Parathyroid adenoma (tissue), 2 donors: ENCODE measurements at regions not wholly inside any gene's neighbourhood (a gene's known extent, or its start where the extent isn't known, plus 50 kb on each side); places are given as distances from the start of the nearest gene placed in this dataset.

Experiments used
- H2AFZ ChIP-seq: fragments of 300-600 bp; sonication (generic); one replicate; pipeline ENCODE4 v1.7.0; 2017; ENCODE audit warnings: antibody characterized with exemption, mild to moderate bottlenecking
- H3K27ac ChIP-seq: fragments of 300-600 bp; sonication (generic); one replicate; pipeline ENCODE4 v1.7.0; 2017
- H3K27me3 ChIP-seq: fragments of 300-600 bp; sonication (generic); one replicate; pipeline ENCODE4 v1.7.0; 2017; ENCODE audit warnings: low read length; ENCODE audit not compliant: control insufficient read depth, insufficient read depth
- H3K36me3 ChIP-seq: fragments of 300-600 bp; sonication (generic); one replicate; pipeline ENCODE4 v1.7.0; 2017; ENCODE audit warnings: low read length; ENCODE audit not compliant: control insufficient read depth, insufficient read depth
- H3K4me1 ChIP-seq: fragments of 300-600 bp; sonication (generic); one replicate; pipeline ENCODE4 v1.7.0; 2017; ENCODE audit warnings: control low read depth
- H3K4me2 ChIP-seq: fragments of 300-600 bp; sonication (generic); one replicate; pipeline ENCODE4 v1.7.0; 2017; ENCODE audit warnings: low read length
- H3K4me3 ChIP-seq: fragments of 300-600 bp; sonication (generic); one replicate; pipeline ENCODE4 v1.7.0; 2017; ENCODE audit warnings: low read depth, low read length
- H3K79me2 ChIP-seq: fragments of 300-600 bp; sonication (generic); one replicate; pipeline ENCODE4 v1.7.0; 2017; ENCODE audit warnings: control low read depth
- H3K9ac ChIP-seq: fragments of 300-600 bp; sonication (generic); one replicate; pipeline ENCODE4 v1.7.0; 2017; ENCODE audit warnings: mild to moderate bottlenecking
- H3K9me3 ChIP-seq: fragments of 300-600 bp; sonication (generic); one replicate; pipeline ENCODE4 v1.7.0; 2017; ENCODE audit warnings: low read length; ENCODE audit not compliant: control insufficient read depth
- CTCF ChIP-seq: fragments of 300-600 bp; sonication (generic); IDR thresholded peaks from one replicate; pipeline ENCODE4 v1.7.0; 2017; ENCODE audit warnings: antibody characterized with exemption, mild to moderate bottlenecking
- donor health status: primary hyperparathyroidism.

GRCh38 chr6:80639181-80639629 lies 532.7 kb downstream of the BCKDHB start:
- no peaks in the 10 kb centered on the region for H3K36me3 ChIP-seq
- no peak overlapping the region for H3K9ac ChIP-seq
- H3K4me1 ChIP-seq = no peaks in the 10 kb centered on the region
- H3K27me3 ChIP-seq = no peaks in the 10 kb centered on the region
- H3K27ac ChIP-seq = no peak overlapping the region
- peak overlapping the region; percentile 44 for H2AFZ ChIP-seq
- no peak for TF ChIP-seq CTCF
- no peak overlapping the region for H3K4me3 ChIP-seq
- no peak overlapping the region for H3K4me2 ChIP-seq
- H3K79me2 ChIP-seq = no peaks in the 10 kb centered on the region
- no peaks in the 10 kb centered on the region for H3K9me3 ChIP-seq

DNA sequence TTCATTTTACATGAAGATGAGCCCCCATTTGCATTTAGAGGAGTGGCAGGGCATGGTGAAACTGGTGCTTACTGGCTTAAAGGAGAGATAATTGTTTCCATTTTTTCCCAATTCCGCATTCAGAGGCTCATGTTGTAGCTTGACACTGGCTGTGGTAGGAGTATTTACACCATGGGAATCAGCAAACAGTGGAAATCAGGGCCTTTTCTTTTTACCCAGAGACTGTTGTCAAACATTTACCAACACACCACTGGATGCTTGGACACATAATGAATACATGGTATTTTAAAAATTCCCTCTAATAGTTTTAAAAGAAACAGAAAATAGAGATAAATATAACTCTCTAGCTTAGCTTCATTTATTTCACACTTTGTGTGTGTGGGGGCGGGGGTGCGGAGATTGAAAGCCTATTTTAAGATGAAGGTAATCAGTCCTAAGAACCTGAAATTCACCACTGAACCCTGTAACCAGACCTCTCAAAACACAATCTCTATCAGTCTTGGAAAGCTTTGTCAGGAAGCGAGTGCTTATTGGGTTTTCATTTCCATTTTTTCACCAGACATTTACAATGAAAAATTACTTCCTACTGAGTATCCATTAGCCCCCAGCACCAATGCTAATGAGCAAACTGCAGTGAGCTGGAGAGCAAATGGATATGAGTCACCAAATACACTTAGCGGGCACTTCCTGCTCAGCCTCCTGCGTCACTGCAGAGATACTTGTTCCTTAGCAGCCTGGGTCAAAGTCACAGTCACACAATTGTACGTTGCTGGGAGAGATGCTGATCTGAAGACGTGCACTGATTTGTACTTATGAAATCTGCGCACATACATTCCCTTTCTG lies 532.0 kb downstream of the BCKDHB start:
- no peak overlapping the region for H3K4me2 ChIP-seq
- H3K4me3 ChIP-seq = no peak overlapping the region

DNA sequence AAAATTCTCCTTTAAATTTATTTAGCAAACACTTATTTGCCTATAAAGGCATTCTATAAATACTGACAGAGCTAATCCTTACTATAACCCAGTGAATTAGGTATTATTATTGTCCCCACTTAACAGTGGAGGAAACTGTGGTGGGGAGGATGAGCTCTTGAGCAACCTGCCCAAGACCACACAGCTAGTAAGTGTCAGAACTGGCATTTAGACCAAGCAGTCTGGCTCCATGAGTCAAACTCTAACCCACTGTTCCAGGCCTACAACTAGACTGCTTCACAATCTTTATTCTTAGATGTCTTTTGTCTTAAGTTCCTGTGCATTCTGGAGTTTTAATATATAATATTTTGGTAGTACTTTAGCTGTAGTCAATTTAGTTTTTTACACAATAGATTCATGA lies 530.8 kb downstream of the BCKDHB start:
- Histone ChIP-seq H3K4me3 (no peak overlapping the region), H3K36me3 (no peaks in the 10 kb centered on the region), H3K27ac (no peak overlapping the region), H3K9me3 (no peaks in the 10 kb centered on the region), H3K9ac (no peak overlapping the region), H3K79me2 (no peaks in the 10 kb centered on the region), H3K4me1 (no peaks in the 10 kb centered on the region), H2AFZ (no peak overlapping the region), H3K27me3 (no peaks in the 10 kb centered on the region), H3K4me2 (no peak overlapping the region)
- TF ChIP-seq CTCF = no peak

More for the DNA sequence above, 532.0 kb downstream of the BCKDHB start:
- Histone ChIP-seq H3K27ac (no peak overlapping the region), H3K9me3 (no peaks in the 10 kb centered on the region), H3K79me2 (no peaks in the 10 kb centered on the region), H3K4me1 (no peaks in the 10 kb centered on the region), H3K27me3 (no peaks in the 10 kb centered on the region), H3K9ac (no peak overlapping the region), H3K36me3 (no peaks in the 10 kb centered on the region), H2AFZ (no peak overlapping the region)
- no peak for TF ChIP-seq CTCF

- Histone ChIP-seq H3K4me3 (no peak overlapping the region), H3K4me1 (no peaks in the 10 kb centered on the region), H3K9ac (no peak overlapping the region), H3K36me3 (no peaks in the 10 kb centered on the region), H3K27me3 (no peaks in the 10 kb centered on the region), H3K9me3 (no peaks in the 10 kb centered on the region), H3K4me2 (no peak overlapping the region), H2AFZ (no peak overlapping the region), H3K27ac (no peak overlapping the region), H3K79me2 (no peaks in the 10 kb centered on the region)
- no peak for TF ChIP-seq CTCF
Observed at GRCh38 chr6:80636689-80637088, 530.2 kb downstream of the BCKDHB start.

- no peaks in the 10 kb centered on the region for H3K27me3 ChIP-seq
- no peak overlapping the region for H3K4me2 ChIP-seq
- TF ChIP-seq CTCF = no peak
- no peak overlapping the region for H3K27ac ChIP-seq
- no peak overlapping the region for H2AFZ ChIP-seq
- no peak overlapping the region for H3K4me3 ChIP-seq
- H3K79me2 ChIP-seq = no peaks in the 10 kb centered on the region
- H3K9me3 ChIP-seq = no peaks in the 10 kb centered on the region
- no peaks in the 10 kb centered on the region for H3K4me1 ChIP-seq
- H3K36me3 ChIP-seq = no peaks in the 10 kb centered on the region
- no peak overlapping the region for H3K9ac ChIP-seq
Observed at GRCh38 chr6:80633412-80633811, 526.9 kb downstream of the BCKDHB start.
